ENCODE measurements at regions not wholly inside any gene's neighbourhood (a gene's known extent, or its start where the extent isn't known, plus 50 kb on each side); places are given as distances from the start of the nearest gene placed in this dataset.

- Mint-ChIP-seq H3K4me1 (no peaks in the 10 kb centered on the region), H3K4me3 (no peak overlapping the region), H3K27me3 (peaks cover 3% of the 10 kb centered on the region), H3K27ac (ENCODE audit: low read depth) (no peak overlapping the region), H3K36me3 (ENCODE audit: insufficient read depth) (no peaks in the 10 kb centered on the region), H3K9me3 (no peaks in the 10 kb centered on the region)
- ATAC-seq (replicated peaks; ENCODE audit: extremely low read depth, poor library complexity, severe bottlenecking) = no peak
- no peak for DNase-seq (ENCODE audit: low spot score in 2 of 2)
Measured at GRCh38 chr4:129362691-129363274, 266.8 kb downstream of the C4orf33 start.

- Mint-ChIP-seq H3K27me3 (peaks cover 16% of the 10 kb centered on the region), H3K27ac (ENCODE audit: low read depth) (no peak overlapping the region), H3K36me3 (ENCODE audit: insufficient read depth) (no peaks in the 10 kb centered on the region), H3K9me3 (no peaks in the 10 kb centered on the region), H3K4me3 (no peak overlapping the region), H3K4me1 (no peaks in the 10 kb centered on the region)
- ATAC-seq (replicated peaks; ENCODE audit: extremely low read depth, poor library complexity, severe bottlenecking) = no peak
- DNase-seq (ENCODE audit: low spot score in 2 of 2) = no peak
Measured at GRCh38 chr4:129364747-129365452, 268.9 kb downstream of the C4orf33 start.

DNA sequence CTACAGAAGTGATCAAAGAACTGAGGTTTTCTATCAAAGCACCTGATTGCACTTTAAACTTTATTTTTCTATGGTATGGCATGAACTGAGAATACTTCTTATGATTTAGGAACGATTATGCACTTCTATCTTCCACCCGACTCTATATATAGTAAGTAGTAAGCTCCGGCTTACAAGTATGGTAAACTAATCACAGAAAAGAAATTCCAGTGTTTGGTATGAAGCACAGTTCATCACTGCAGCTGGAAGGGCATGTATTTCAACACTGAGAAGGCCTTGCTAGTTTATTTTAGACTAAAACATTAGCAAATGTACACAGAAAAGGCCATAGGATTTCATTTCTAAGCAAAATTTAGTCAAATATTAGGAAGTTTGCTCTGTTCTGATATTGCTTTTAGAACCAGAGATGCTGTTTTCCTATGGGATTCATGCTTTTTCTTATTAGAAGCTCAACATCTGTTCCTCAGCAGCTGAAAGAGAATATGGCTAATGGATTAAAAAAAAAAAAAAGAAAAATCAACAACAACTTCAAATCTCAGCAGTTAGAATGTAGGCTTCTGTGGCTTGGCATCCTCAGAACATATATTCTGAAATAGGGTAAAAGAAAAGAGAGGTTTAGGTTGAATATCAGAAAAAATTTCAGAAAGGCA, 273.5 kb downstream of the C4orf33 start:
- ATAC-seq (replicated peaks; ENCODE audit: extremely low read depth, poor library complexity, severe bottlenecking) = no peak

DNA sequence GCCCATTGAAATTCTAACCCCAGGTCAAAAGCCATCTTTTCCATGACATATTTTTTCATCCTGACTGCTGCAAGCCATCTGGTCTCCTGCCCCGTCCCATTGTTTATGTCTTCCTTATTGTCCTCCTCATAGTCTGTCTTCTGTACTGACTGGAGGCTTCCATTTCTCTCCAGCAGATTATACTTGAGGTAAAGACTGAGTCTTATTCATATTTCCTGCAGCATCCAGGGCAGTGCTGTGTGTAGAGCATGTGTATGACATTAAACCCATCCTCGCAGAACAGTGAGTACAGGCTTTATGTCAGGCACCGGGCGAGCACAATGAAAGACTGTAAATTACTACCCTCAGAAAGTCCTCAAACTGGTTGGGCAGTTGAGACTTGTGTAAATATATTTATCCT, 275.1 kb downstream of the C4orf33 start:
- Mint-ChIP-seq H3K36me3 (ENCODE audit: insufficient read depth) (no peaks in the 10 kb centered on the region), H3K9me3 (no peaks in the 10 kb centered on the region), H3K4me3 (no peak overlapping the region), H3K4me1 (no peaks in the 10 kb centered on the region), H3K27me3 (peaks cover 16% of the 10 kb centered on the region), H3K27ac (ENCODE audit: low read depth) (no peak overlapping the region)
- no peak for DNase-seq (ENCODE audit: low spot score in 2 of 2)
- no peak for ATAC-seq (replicated peaks; ENCODE audit: extremely low read depth, poor library complexity, severe bottlenecking)

More for the DNA sequence above, 273.5 kb downstream of the C4orf33 start:
- Mint-ChIP-seq H3K27me3 (peaks cover 16% of the 10 kb centered on the region), H3K27ac (ENCODE audit: low read depth) (no peak overlapping the region), H3K9me3 (no peaks in the 10 kb centered on the region), H3K4me3 (no peak overlapping the region), H3K4me1 (no peaks in the 10 kb centered on the region), H3K36me3 (ENCODE audit: insufficient read depth) (no peaks in the 10 kb centered on the region)
- DNase-seq (ENCODE audit: low spot score in 2 of 2) = no peak

- H3K9me3 Mint-ChIP-seq = no peaks in the 10 kb centered on the region
- H3K27ac Mint-ChIP-seq (ENCODE audit: low read depth) = no peak overlapping the region
- DNase-seq (ENCODE audit: low spot score in 2 of 2) (no peak), ATAC-seq (replicated peaks; ENCODE audit: extremely low read depth, poor library complexity, severe bottlenecking) (no peak)
- H3K36me3 Mint-ChIP-seq (ENCODE audit: insufficient read depth) = no peaks in the 10 kb centered on the region
- peaks cover 23% of the 10 kb centered on the region for H3K27me3 Mint-ChIP-seq
- H3K4me1 Mint-ChIP-seq = no peaks in the 10 kb centered on the region
- H3K4me3 Mint-ChIP-seq = no peak overlapping the region
Measured at GRCh38 chr4:129371926-129372325, 276.0 kb downstream of the C4orf33 start.

DNA sequence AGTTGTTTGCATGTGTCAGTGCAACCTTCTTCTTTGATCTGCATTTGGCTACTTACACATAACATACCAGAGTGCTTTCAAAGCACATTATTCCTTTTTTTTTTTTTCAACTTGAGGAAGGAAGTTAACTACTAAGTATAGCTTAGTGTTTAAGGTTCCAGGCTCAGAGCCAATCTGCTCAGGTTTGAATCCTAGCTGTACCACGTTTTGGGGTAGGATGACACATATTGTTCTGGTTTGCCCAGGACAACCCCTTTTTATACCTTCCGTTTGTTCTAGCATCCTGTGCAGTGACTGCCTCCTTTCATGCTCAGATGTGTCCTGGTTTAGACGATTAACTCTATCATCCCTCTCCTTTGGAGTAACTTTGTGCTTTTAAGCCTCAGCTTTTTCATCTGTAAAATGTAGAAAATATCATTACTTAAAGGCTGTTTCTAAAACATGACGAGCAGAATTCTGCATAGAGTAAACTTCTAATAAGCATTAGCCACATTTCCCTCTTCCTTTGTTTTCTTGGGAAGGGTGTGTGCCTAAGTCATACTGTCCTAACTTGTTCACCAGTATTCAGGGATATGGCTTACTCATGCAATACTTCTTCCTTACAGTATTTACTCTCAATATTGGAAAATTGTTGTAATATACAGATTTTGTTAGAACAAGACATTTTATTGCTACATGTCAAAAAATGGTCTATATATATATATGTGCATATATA, 281.3 kb downstream of the C4orf33 start:
- no peak overlapping the region for H3K27ac Mint-ChIP-seq (ENCODE audit: low read depth)

GRCh38 chr4:129378364-129378763, 282.4 kb downstream of the C4orf33 start:
- Mint-ChIP-seq H3K27ac (ENCODE audit: low read depth) (no peak overlapping the region), H3K4me1 (no peaks in the 10 kb centered on the region), H3K36me3 (ENCODE audit: insufficient read depth) (no peaks in the 10 kb centered on the region)

More for the DNA sequence above, 281.3 kb downstream of the C4orf33 start:
- no peak overlapping the region for H3K4me3 Mint-ChIP-seq
- DNase-seq (ENCODE audit: low spot score in 2 of 2) (no peak), ATAC-seq (replicated peaks; ENCODE audit: extremely low read depth, poor library complexity, severe bottlenecking) (no peak)
- H3K9me3 Mint-ChIP-seq = no peaks in the 10 kb centered on the region
- no peaks in the 10 kb centered on the region for H3K4me1 Mint-ChIP-seq
- H3K36me3 Mint-ChIP-seq (ENCODE audit: insufficient read depth) = no peaks in the 10 kb centered on the region
- peaks cover 37% of the 10 kb centered on the region for H3K27me3 Mint-ChIP-seq

DNA sequence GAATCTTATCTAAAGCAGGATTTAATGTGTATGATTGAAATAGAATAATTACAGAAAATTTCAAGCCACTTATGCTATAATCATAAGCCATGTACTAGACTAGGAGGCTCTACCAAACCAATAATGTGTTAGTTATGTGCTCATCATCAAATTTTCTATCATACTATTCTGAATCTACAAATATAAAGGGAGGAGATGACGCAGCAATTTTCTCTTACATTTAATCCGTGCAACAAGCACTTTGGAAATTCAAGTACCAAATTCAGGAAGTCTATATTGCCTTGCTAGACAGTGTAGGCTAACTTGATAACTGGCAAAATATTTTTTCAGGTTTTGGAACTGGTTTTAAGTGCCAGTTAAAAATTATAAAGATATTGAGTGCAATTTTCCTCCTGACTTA, 283.5 kb downstream of the C4orf33 start:
- ATAC-seq (replicated peaks; ENCODE audit: extremely low read depth, poor library complexity, severe bottlenecking) (no peak), DNase-seq (ENCODE audit: low spot score in 2 of 2) (no peak)
- Mint-ChIP-seq H3K9me3 (no peaks in the 10 kb centered on the region), H3K4me1 (no peaks in the 10 kb centered on the region), H3K4me3 (no peak overlapping the region), H3K27ac (ENCODE audit: low read depth) (no peak overlapping the region), H3K36me3 (ENCODE audit: insufficient read depth) (no peaks in the 10 kb centered on the region), H3K27me3 (peaks cover 37% of the 10 kb centered on the region)

More at GRCh38 chr4:129378364-129378763, 282.4 kb downstream of the C4orf33 start:
- no peaks in the 10 kb centered on the region for H3K9me3 Mint-ChIP-seq
- DNase-seq (ENCODE audit: low spot score in 2 of 2) = no peak
- no peak overlapping the region for H3K4me3 Mint-ChIP-seq
- no peak for ATAC-seq (replicated peaks; ENCODE audit: extremely low read depth, poor library complexity, severe bottlenecking)
- peaks cover 37% of the 10 kb centered on the region for H3K27me3 Mint-ChIP-seq

DNA sequence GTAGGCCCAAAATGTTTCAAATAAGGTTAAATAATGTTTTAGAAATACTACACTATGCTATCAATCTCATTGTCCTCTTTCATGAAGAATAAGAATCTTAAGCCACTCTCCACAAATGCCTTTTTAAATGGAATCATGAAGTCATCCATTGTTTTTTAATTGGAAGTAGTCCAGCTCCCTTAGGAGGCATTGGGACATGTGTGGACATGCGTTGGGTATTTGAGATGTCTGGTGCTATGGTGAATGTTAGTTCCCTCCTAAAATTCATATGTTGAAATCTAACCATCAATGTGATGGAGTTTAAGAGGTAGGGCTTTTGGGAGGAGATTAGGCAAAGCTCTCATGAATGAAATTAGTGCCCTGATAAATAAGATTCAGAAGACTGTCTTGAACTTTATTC, 289.0 kb downstream of the C4orf33 start:
- no peak overlapping the region for H3K27ac Mint-ChIP-seq (ENCODE audit: low read depth)

GRCh38 chr4:129387666-129388065, 291.7 kb downstream of the C4orf33 start:
- Mint-ChIP-seq H3K27ac (ENCODE audit: low read depth) (no peak overlapping the region), H3K4me3 (no peak overlapping the region), H3K36me3 (ENCODE audit: insufficient read depth) (peaks cover 1% of the 10 kb centered on the region), H3K4me1 (no peaks in the 10 kb centered on the region), H3K27me3 (no peaks in the 10 kb centered on the region), H3K9me3 (peaks cover 9% of the 10 kb centered on the region)
- DNase-seq (ENCODE audit: low spot score in 2 of 2) (no peak), ATAC-seq (replicated peaks; ENCODE audit: extremely low read depth, poor library complexity, severe bottlenecking) (no peak)

More for the DNA sequence above, 289.0 kb downstream of the C4orf33 start:
- no peaks in the 10 kb centered on the region for H3K4me1 Mint-ChIP-seq
- ATAC-seq (replicated peaks; ENCODE audit: extremely low read depth, poor library complexity, severe bottlenecking) (no peak), DNase-seq (ENCODE audit: low spot score in 2 of 2) (no peak)
- H3K36me3 Mint-ChIP-seq (ENCODE audit: insufficient read depth) = peaks cover under 1% of the 10 kb centered on the region
- peaks cover 15% of the 10 kb centered on the region for H3K27me3 Mint-ChIP-seq
- peaks cover 9% of the 10 kb centered on the region for H3K9me3 Mint-ChIP-seq
- H3K4me3 Mint-ChIP-seq = no peak overlapping the region

DNA sequence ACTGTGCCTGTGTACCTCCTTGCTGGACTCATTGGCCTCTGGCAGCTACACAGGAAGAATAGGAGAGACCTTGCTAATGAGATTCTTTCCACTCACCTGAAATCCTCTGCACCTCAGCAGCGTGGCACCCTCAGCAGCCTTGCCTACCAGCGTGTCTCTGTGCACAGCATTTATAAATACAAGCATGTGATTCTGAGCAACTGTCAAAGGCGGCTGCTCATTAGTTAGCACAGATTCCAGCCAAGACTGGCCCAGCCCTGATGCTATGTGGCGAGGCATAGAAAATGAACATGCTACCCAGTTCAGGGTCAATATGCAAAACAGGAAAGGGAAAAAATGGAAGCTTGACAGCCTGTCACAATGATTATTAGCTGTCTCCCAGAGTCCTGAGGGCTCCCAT, 298.0 kb downstream of the C4orf33 start:
- peaks cover 2% of the 10 kb centered on the region for H3K9me3 Mint-ChIP-seq
- no peak overlapping the region for H3K4me3 Mint-ChIP-seq
- no peaks in the 10 kb centered on the region for H3K4me1 Mint-ChIP-seq
- ATAC-seq (replicated peaks; ENCODE audit: extremely low read depth, poor library complexity, severe bottlenecking) = no peak
- H3K27ac Mint-ChIP-seq (ENCODE audit: low read depth) = no peak overlapping the region
- no peak for DNase-seq (ENCODE audit: low spot score in 2 of 2)
- H3K36me3 Mint-ChIP-seq (ENCODE audit: insufficient read depth) = peaks cover 1% of the 10 kb centered on the region
- no peaks in the 10 kb centered on the region for H3K27me3 Mint-ChIP-seq

DNA sequence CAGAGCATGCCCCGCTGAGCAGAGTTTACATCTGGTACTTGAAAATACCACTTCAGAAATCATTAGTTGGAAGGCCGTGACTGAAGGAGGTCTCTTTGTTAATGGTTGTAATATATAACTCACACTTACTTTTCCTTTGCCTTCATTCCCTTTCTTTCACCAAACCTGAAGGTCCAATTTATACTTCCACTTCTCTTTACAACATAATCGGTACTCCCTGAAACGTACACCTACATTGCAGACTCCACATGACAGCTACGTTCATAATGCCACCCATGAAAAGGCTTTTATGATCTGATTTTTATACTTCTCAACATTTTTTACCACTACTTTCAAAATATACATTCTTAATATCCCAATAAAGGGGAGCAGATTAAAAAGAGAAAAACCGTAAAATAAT, 298.7 kb downstream of the C4orf33 start:
- Mint-ChIP-seq H3K9me3 (peaks cover 8% of the 10 kb centered on the region), H3K4me3 (no peak overlapping the region), H3K4me1 (no peaks in the 10 kb centered on the region), H3K27me3 (no peaks in the 10 kb centered on the region), H3K36me3 (ENCODE audit: insufficient read depth) (peaks cover 1% of the 10 kb centered on the region), H3K27ac (ENCODE audit: low read depth) (no peak overlapping the region)
- DNase-seq (ENCODE audit: low spot score in 2 of 2) (no peak), ATAC-seq (replicated peaks; ENCODE audit: extremely low read depth, poor library complexity, severe bottlenecking) (no peak)
